Karpas-422 (cell line): ENCODE measurements at regions not wholly inside any gene's neighbourhood (a gene's known extent, or its start where the extent isn't known, plus 50 kb on each side); places are given as distances from the start of the nearest gene placed in this dataset.

ENCODE experiments used
- DNase-seq: peaks from one replicate; pipeline ENCODE4 v3.0.0-alpha.2; 2015
- H2AFZ ChIP-seq: fragments of 200-600 bp; sonication (generic); 2 replicates; pipeline ENCODE4 v1.6.1; 2014; ENCODE audit warnings: antibody characterized with exemption, low read length, mixed read lengths
- H3K27ac ChIP-seq: fragments of 200-600 bp; sonication (generic); 2 replicates; pipeline ENCODE4 v1.5.1; 2014; ENCODE audit warnings: mild to moderate bottlenecking, low read length, moderate library complexity
- H3K27me3 ChIP-seq: fragments of 200-600 bp; sonication (generic); 2 replicates; pipeline ENCODE4 v1.6.1; 2014; ENCODE audit warnings: low read length, mixed read lengths
- H3K36me3 ChIP-seq: fragments of 200-600 bp; sonication (generic); 2 replicates; pipeline ENCODE4 v1.6.1; 2014; ENCODE audit warnings: low read length, mixed read lengths; ENCODE audit not compliant: insufficient read depth
- H3K4me1 ChIP-seq: fragments of 200-600 bp; sonication (generic); 2 replicates; pipeline ENCODE4 v1.6.1; 2014; ENCODE audit warnings: mild to moderate bottlenecking, low read length, mixed read lengths
- H3K4me2 ChIP-seq: fragments of 200-600 bp; sonication (generic); 2 replicates; pipeline ENCODE4 v1.6.1; 2014; ENCODE audit warnings: low read length, low read depth, mild to moderate bottlenecking; ENCODE audit not compliant: poor library complexity, severe bottlenecking
- H3K4me3 ChIP-seq: fragments of 200-600 bp; sonication (generic); 2 replicates; pipeline ENCODE4 v1.5.1; 2014; ENCODE audit warnings: mild to moderate bottlenecking, antibody characterized with exemption, low read length, mixed read lengths
- H3K79me2 ChIP-seq: fragments of 200-600 bp; sonication (generic); 2 replicates; pipeline ENCODE4 v1.6.1; 2014; ENCODE audit warnings: mild to moderate bottlenecking, low read length, mixed read lengths
- H3K9ac ChIP-seq: fragments of 200-600 bp; sonication (generic); 2 replicates; pipeline ENCODE4 v1.6.0; 2014; ENCODE audit warnings: low read length
- H3K9me2 ChIP-seq: fragments of 200-600 bp; sonication (generic), shearing (Covaris generic); replicated peaks from 2 replicates; pipeline ENCODE4 v1.6.0; 2014; ENCODE audit warnings: mild to moderate bottlenecking, low read length, moderate library complexity; ENCODE audit not compliant: insufficient read depth
- H3K9me3 ChIP-seq: fragments of 300-700, 200-600 bp; sonication (generic); 2 replicates; pipeline ENCODE4 v1.6.1; 2014; ENCODE audit warnings: low read length, mixed read lengths
- H4K20me1 ChIP-seq: fragments of 200-600 bp; sonication (generic); 2 replicates; pipeline ENCODE4 v1.6.1; 2014; ENCODE audit warnings: mild to moderate bottlenecking, antibody characterized with exemption, low read length, low read depth; ENCODE audit not compliant: insufficient read depth

GRCh38 chr11:10909141-10909883 is 51.5 kb upstream of the ZBED5 start:
- H3K4me1 ChIP-seq = peaks cover 18% of the 10 kb centered on the region
- no peak overlapping the region for H3K4me2 ChIP-seq
- H3K9ac ChIP-seq = no peak overlapping the region
- no peaks in the 10 kb centered on the region for H3K36me3 ChIP-seq
- H3K4me3 ChIP-seq = no peak overlapping the region
- H2AFZ ChIP-seq = no peak overlapping the region
- no peaks in the 10 kb centered on the region for H3K9me2 ChIP-seq
- H3K27ac ChIP-seq = no peak overlapping the region
- H3K79me2 ChIP-seq = no peaks in the 10 kb centered on the region
- no peaks in the 10 kb centered on the region for H4K20me1 ChIP-seq
- no peaks in the 10 kb centered on the region for H3K9me3 ChIP-seq
- DNase-seq = no peak
- no peaks in the 10 kb centered on the region for H3K27me3 ChIP-seq

- Histone ChIP-seq H3K4me2 (no peak overlapping the region), H2AFZ (no peak overlapping the region), H3K79me2 (no peaks in the 10 kb centered on the region)
These were observed 50.5 kb upstream of the ZBED5 start for GRCh38 chr11:10908215-10908951.

More at GRCh38 chr11:10908215-10908951, 50.5 kb upstream of the ZBED5 start:
- no peak overlapping the region for H3K9ac ChIP-seq
- H3K27ac ChIP-seq = no peak overlapping the region
- peaks cover 10% of the 10 kb centered on the region for H3K4me1 ChIP-seq
- no peak for DNase-seq
- no peaks in the 10 kb centered on the region for H4K20me1 ChIP-seq
- no peaks in the 10 kb centered on the region for H3K9me3 ChIP-seq
- no peaks in the 10 kb centered on the region for H3K27me3 ChIP-seq
- H3K36me3 ChIP-seq = no peaks in the 10 kb centered on the region
- H3K9me2 ChIP-seq = no peaks in the 10 kb centered on the region
- no peak overlapping the region for H3K4me3 ChIP-seq
